HCT116 (cell line): ENCODE measurements at regions not wholly inside any gene's neighbourhood (a gene's known extent, or its start where the extent isn't known, plus 50 kb on each side); places are given as distances from the start of the nearest gene placed in this dataset.

ENCODE experiments used
- ATAC-seq: fragments of 200-7000 bp; cut with Tn5 transposase; 2 replicates; pipeline ENCODE4 v1.9.1; 2020; ENCODE audit warnings: mild to moderate bottlenecking, moderate library complexity
- BruUV-seq: library from RNA; stranded (reverse); fragments of 400-500 nt; replicated peaks from 2 replicates; lab custom pipeline; 2021; lab: Mats Ljungman, UMichigan
- CTCF ChIA-PET: fragments of 300-600 bp; sonication (Branson Sonifier 250); formaldehyde crosslinking; loops from one replicate; lab custom pipeline; 2021; ENCODE audit warnings: antibody characterized with exemption; lab: Charles Lee
- POLR2A ChIA-PET: fragments of 300-600, 350-600 bp; sonication (Branson Sonifier 250); formaldehyde crosslinking; loops from one replicate; lab custom pipeline; 2021; ENCODE audit warnings: antibody characterized with exemption; lab: Charles Lee
- RAD21 ChIA-PET, 2 experiments: fragments of 300-600 bp; sonication (Branson Sonifier 250); formaldehyde crosslinking; loops; one replicate each; lab custom pipeline; 2023; ENCODE audit warnings: low total read pairs in 2 of 2; ENCODE audit not compliant: uncharacterized antibody in 2 of 2, unreplicated experiment in 2 of 2, low non-redundant PET in 1 of 2; lab: Charles Lee
- DNase-seq: peaks from one replicate; pipeline ENCODE4 v3.0.0-alpha.2; 2010; ENCODE audit warnings: low read depth, low spot score
- H2AFZ ChIP-seq: fragments of 200-600 bp; shearing (Covaris generic), sonication (generic); 2 replicates; pipeline ENCODE4 v1.6.1; 2017; ENCODE audit warnings: low read depth, mixed run types, mixed read lengths, antibody characterized with exemption, low read length; ENCODE audit not compliant: poor library complexity, severe bottlenecking
- H3K27ac ChIP-seq: 2 replicates; pipeline ENCODE4 v1.5.1; 2012; ENCODE audit warnings: low read depth, low read length
- H3K27me3 ChIP-seq: fragments of 200-600 bp; sonication (generic); 2 replicates; pipeline ENCODE4 v1.6.1; 2016; ENCODE audit warnings: mixed run types, low read length, mixed read lengths; ENCODE audit not compliant: insufficient read depth
- H3K36me3 ChIP-seq, 2 experiments: fragments of 200-500 bp in 1 of 2; fragments of 200-600 bp in 1 of 2; sonication (Bioruptor generic) in 1 of 2; sonication (generic) in 1 of 2; 2 replicates each; pipeline versions ENCODE4 v1.5.1 to v1.6.1; 2014 to 2016; ENCODE audit warnings: low read length in 2 of 2, inconsistent platforms in 1 of 2, mixed read lengths in 1 of 2, mixed run types in 1 of 2; ENCODE audit not compliant: insufficient read depth in 2 of 2, control insufficient read depth in 1 of 2
- H3K4me1 ChIP-seq, 2 experiments: fragments of 200-600 bp in 1 of 2; sonication (generic) in 1 of 2; 2 replicates each; pipeline versions ENCODE4 v1.5.1 to v1.6.1; 2012 to 2017; ENCODE audit warnings: low read length in 2 of 2, inconsistent platforms in 1 of 2, mild to moderate bottlenecking in 1 of 2, mixed read lengths in 1 of 2, mixed run types in 1 of 2, moderate library complexity in 1 of 2; ENCODE audit not compliant: insufficient read depth in 2 of 2, control insufficient read depth in 1 of 2
- H3K4me2 ChIP-seq: fragments of 200-600 bp; sonication (generic); 2 replicates; pipeline ENCODE4 v1.6.1; 2017; ENCODE audit warnings: mixed run types, low read length, mixed read lengths
- H3K4me3 ChIP-seq, 2 experiments: fragments of 200-600 bp in 1 of 2; sonication (generic) in 1 of 2; replicated peaks in 1 of 2; 2 replicates each; pipeline ENCODE4 v1.5.1; 2011 to 2016; ENCODE audit warnings: low read length in 2 of 2, control low read depth in 1 of 2, low read depth in 1 of 2, mild to moderate bottlenecking in 1 of 2, mixed read lengths in 1 of 2, mixed run types in 1 of 2
- H3K79me2 ChIP-seq: fragments of 200-600 bp; sonication (generic); 2 replicates; pipeline ENCODE4 v1.6.1; 2017; ENCODE audit warnings: mild to moderate bottlenecking, mixed run types, low read length, moderate library complexity, mixed read lengths; ENCODE audit not compliant: insufficient read depth
- H3K9ac ChIP-seq: fragments of 200-600 bp; sonication (generic); 2 replicates; pipeline ENCODE4 v1.6.1; 2016; ENCODE audit warnings: low read length, mixed read lengths
- H3K9me2 ChIP-seq: fragments of 200-600 bp; sonication (generic), shearing (Covaris generic); 2 replicates; pipeline ENCODE4 v1.6.1; 2017; ENCODE audit warnings: mixed run types, mild to moderate bottlenecking, moderate library complexity; ENCODE audit not compliant: insufficient read depth
- H3K9me3 ChIP-seq, 2 experiments: fragments of 200-500 bp in 1 of 2; fragments of 200-600 bp in 1 of 2; sonication (Bioruptor generic) in 1 of 2; sonication (generic) in 1 of 2; 2 replicates each; pipeline ENCODE4 v1.6.1; 2014 to 2017; ENCODE audit warnings: low read length in 2 of 2, mixed read lengths in 2 of 2, inconsistent platforms in 1 of 2, low read depth in 1 of 2, mild to moderate bottlenecking in 1 of 2, mixed run types in 1 of 2, moderate library complexity in 1 of 2; ENCODE audit not compliant: control insufficient read depth in 1 of 2, insufficient read depth in 1 of 2
- H4K20me1 ChIP-seq: fragments of 200-600 bp; sonication (generic), shearing (Covaris generic); 2 replicates; pipeline ENCODE4 v1.6.1; 2017; ENCODE audit warnings: mixed run types, mild to moderate bottlenecking, moderate library complexity; ENCODE audit not compliant: insufficient read depth
- CBX3 ChIP-seq: IDR thresholded peaks from 2 replicates; pipeline ENCODE4 v1.6.1; 2012; ENCODE audit warnings: low read depth
- EZH2 ChIP-seq: fragments of 200-600 bp; sonication (generic); IDR thresholded peaks from 2 replicates; pipeline ENCODE4 v1.6.1; 2017; ENCODE audit warnings: antibody characterized with exemption, mixed run types
- FOSL1 ChIP-seq: IDR thresholded peaks from 2 replicates; pipeline ENCODE4 v1.6.1; 2012; ENCODE audit warnings: low read depth
- JUND ChIP-seq: IDR thresholded peaks from 2 replicates; pipeline ENCODE4 v1.6.1; 2012
- MAX ChIP-seq: IDR thresholded peaks from 2 replicates; pipeline ENCODE4 v1.6.1; 2012
- POLR2A ChIP-seq: IDR thresholded peaks from 2 replicates; pipeline ENCODE4 v1.7.0; 2011; ENCODE audit warnings: borderline replicate concordance; ENCODE audit not compliant: insufficient read depth, insufficient read length; ENCODE audit errors: extremely low read depth
- RAD21 ChIP-seq: IDR thresholded peaks from 2 replicates; pipeline ENCODE4 v1.6.1; 2012; ENCODE audit warnings: low read depth, mild to moderate bottlenecking
- SIN3A ChIP-seq: IDR thresholded peaks from 2 replicates; pipeline ENCODE4 v1.6.1; 2012; ENCODE audit warnings: low read depth
- TCF7L2 ChIP-seq: IDR thresholded peaks from 2 replicates; pipeline ENCODE4 v1.7.0; 2011; ENCODE audit warnings: borderline replicate concordance, inconsistent platforms; ENCODE audit not compliant: insufficient read depth, insufficient read length; ENCODE audit errors: extremely low read depth
- ZNF274 ChIP-seq: fragments of 200-500 bp; sonication (Bioruptor generic); IDR thresholded peaks from 2 replicates; pipeline ENCODE4 v1.6.1; 2014; ENCODE audit warnings: mild to moderate bottlenecking, low read depth, low read length, inconsistent platforms
- intact Hi-C: fragments of 100-400 bp; cut with micrococcal nuclease; formaldehyde crosslinking; loops from 2 replicates; pipeline ENCODE4 v1.10.0; 2022

GRCh38 chr4:128388352-128388630, 100.7 kb upstream of the PGRMC2 start:
- no peak for TF ChIP-seq CBX3
- no peak for TF ChIP-seq POLR2A
- TF ChIP-seq EZH2: no peak
- no peak for TF ChIP-seq SIN3A
- no peak for TF ChIP-seq ZNF274
- no peak for TF ChIP-seq TCF7L2
- TF ChIP-seq FOSL1: 0 out of 2 replicates have a peak, but pooled peaks have one; percentile 2
- TF ChIP-seq JUND: 0 out of 2 replicates have a peak, but pooled peaks have one; percentile 27
- TF ChIP-seq RAD21: no peak
- intact Hi-C loops: loop anchor here (10.0 kb wide), 1 partner anchor 177 kb away; no protein-coding TSS in a partner anchor
- no peak for DNase-seq

GRCh38 chr4:128387600-128388351, 100.2 kb upstream of the PGRMC2 start:
- DNase-seq: no peak
- Histone ChIP-seq H3K9ac (no peak overlapping the region), H3K27ac (no peak overlapping the region)
- TF ChIP-seq JUND: peak; percentile 37; the same call in 1 of the 2 replicates
- TF ChIP-seq FOSL1: peak; percentile 28; the same call in 1 of the 2 replicates
- no peak for TF ChIP-seq MAX
- TF ChIP-seq, all 23 proteins: peak for 2
- Histone ChIP-seq H4K20me1 (no peaks in the 10 kb centered on the region), H2AFZ (no peak overlapping the region), H3K4me1 (peaks cover 21 to 33% of the 10 kb centered on the region in 2 experiments), H3K4me3 (0 out of 4 replicates have a peak overlapping the region, but pooled peaks of 1 of the 2 experiments have one; percentile 8), H3K9me3 (no peaks in the 10 kb centered on the region), H3K36me3 (no peaks in the 10 kb centered on the region), H3K9me2 (no peaks in the 10 kb centered on the region), H3K4me2 (peak overlapping the region; percentile 64), H3K27me3 (peaks cover 60% of the 10 kb centered on the region; the same call in 1 of the 2 replicates), H3K79me2 (no peaks in the 10 kb centered on the region)
- RAD21 ChIA-PET: interaction anchor here in 1 of 2 experiments (1.1 kb wide), 1 partner anchor 40 kb away, joined by 3 read pairs; no protein-coding TSS in a partner anchor
- no TSS peak for BruUV-seq
- CTCF ChIA-PET: interaction anchor here (0.7 kb wide), 1 partner anchor 8 kb away, joined by 3 read pairs; no protein-coding TSS in a partner anchor
- POLR2A ChIA-PET: interaction anchor here (0.6 kb wide), 1 partner anchor 100 kb away, joined by 3 read pairs; the partner anchor contains the start of gene PGRMC2
- intact Hi-C loops: loop anchor here (10.0 kb wide), 1 partner anchor 177 kb away; no protein-coding TSS in a partner anchor
- ATAC-seq: no peak; the same call in 1 of the 2 replicates

More at GRCh38 chr4:128388352-128388630, 100.7 kb upstream of the PGRMC2 start:
- Histone ChIP-seq H3K9me3 (no peaks in the 10 kb centered on the region), H3K79me2 (no peaks in the 10 kb centered on the region), H3K27me3 (peaks cover 60% of the 10 kb centered on the region; the same call in 1 of the 2 replicates), H3K4me1 (peaks cover 21 to 36% of the 10 kb centered on the region in 2 experiments), H4K20me1 (no peaks in the 10 kb centered on the region), H3K9me2 (no peaks in the 10 kb centered on the region), H3K27ac (no peak overlapping the region), H3K4me2 (peak overlapping the region; percentile 64), H3K9ac (no peak overlapping the region), H3K36me3 (no peaks in the 10 kb centered on the region), H2AFZ (no peak overlapping the region), H3K4me3 (no peak overlapping the region)
- no peak for ATAC-seq
- no TSS peak for BruUV-seq
- ChIA-PET POLR2A (no interaction called here), RAD21 (interaction anchor here in 1 of 2 experiments (1.1 kb wide), 1 partner anchor 40 kb away, joined by 3 read pairs; no protein-coding TSS in a partner anchor), CTCF (interaction anchor here (0.7 kb wide), 1 partner anchor 9 kb away, joined by 3 read pairs; no protein-coding TSS in a partner anchor)
